Breast epithelium (tissue), 4 donors: ENCODE measurements at regions not wholly inside any gene's neighbourhood (a gene's known extent, or its start where the extent isn't known, plus 50 kb on each side); places are given as distances from the start of the nearest gene placed in this dataset.

Source experiments
- DNase-seq, 2 donors: peaks; one replicate each; pipeline ENCODE4 v3.0.0-alpha.2; 2019; ENCODE audit warnings: low spot score in 2 of 2
- H3K27ac ChIP-seq, 2 donors: fragments of 200-600 bp; sonication (generic) in 1 of 2; one replicate each; pipeline ENCODE4 v1.5.1; 2016 to 2019; ENCODE audit warnings: mild to moderate bottlenecking in 1 of 2
- H3K27me3 ChIP-seq, 2 donors: fragments of 200-600 bp; sonication (generic) in 1 of 2; one replicate each; pipeline versions ENCODE4 v1.5.1 to v1.6.0; 2017 to 2019; ENCODE audit warnings: control low read depth in 1 of 2, mild to moderate bottlenecking in 1 of 2
- H3K36me3 ChIP-seq: fragments of 200-600 bp; one replicate; pipeline ENCODE4 v1.5.1; 2019
- H3K4me1 ChIP-seq, 2 donors: fragments of 200-600 bp; sonication (generic); one replicate each; pipeline ENCODE4 v1.5.1; 2016 to 2019; ENCODE audit warnings: control low read depth in 1 of 2
- H3K4me3 ChIP-seq, 3 donors: fragments of 200-600 bp; sonication (generic); 1 replicate in 2 of 3; 2 replicates in 1 of 3; pipeline ENCODE4 v1.5.1; 2016 to 2019; ENCODE audit warnings: mild to moderate bottlenecking in 3 of 3, moderate library complexity in 2 of 3
- H3K9me3 ChIP-seq, 2 donors: fragments of 200-600 bp; sonication (generic) in 1 of 2; one replicate each; pipeline ENCODE4 v1.5.1; 2016 to 2019; ENCODE audit warnings: control low read depth in 1 of 2
- CTCF ChIP-seq, 3 donors: fragments of 450-650 bp; IDR thresholded peaks; one replicate each; pipeline ENCODE4 v1.5.1; 2016 to 2017; ENCODE audit warnings: antibody characterized with exemption in 3 of 3, mild to moderate bottlenecking in 3 of 3, moderate library complexity in 3 of 3
- POLR2A ChIP-seq: fragments of 450-650 bp; IDR thresholded peaks from one replicate; pipeline ENCODE4 v1.6.1; 2016; ENCODE audit warnings: antibody characterized with exemption, mild to moderate bottlenecking, moderate library complexity
- POLR2AphosphoS5 ChIP-seq, 3 donors: sonication (generic); formaldehyde crosslinking; IDR thresholded peaks; one replicate each; pipeline ENCODE4 v1.6.1; 2017; ENCODE audit warnings: antibody characterized with exemption in 3 of 3
- intact Hi-C: fragments of 100-400 bp; cut with DNase I; formaldehyde crosslinking; loops from one replicate; pipeline ENCODE4 v1.15.1; 2023; ENCODE audit warnings: low total_unique reads

- H3K4me1 ChIP-seq: no peaks in the 10 kb centered on the region
- no peaks in the 10 kb centered on the region for H3K36me3 ChIP-seq
- no peaks in the 10 kb centered on the region for H3K27me3 ChIP-seq
- intact Hi-C loops: no loop called here
- no peak for TF ChIP-seq POLR2AphosphoS5 (IDR thresholded peaks at IDR 0.05)
- no peak for TF ChIP-seq CTCF (IDR thresholded peaks at IDR 0.05)
- no peak for TF ChIP-seq POLR2A
- H3K9me3 ChIP-seq: no peaks in the 10 kb centered on the region
- no peak for DNase-seq
- H3K4me3 ChIP-seq: no peak overlapping the region
- H3K27ac ChIP-seq: no peak overlapping the region
Measured at GRCh38 chr5:166880456-166880855, 1411.0 kb upstream of the WWC1 start.

GRCh38 chr5:166881802-166882201 is 1409.6 kb upstream of the WWC1 start:
- intact Hi-C loops: no loop called here
- DNase-seq: no peak
- Histone ChIP-seq H3K36me3 (no peaks in the 10 kb centered on the region), H3K4me1 (no peaks in the 10 kb centered on the region), H3K27ac (no peak overlapping the region), H3K27me3 (no peaks in the 10 kb centered on the region), H3K4me3 (no peak overlapping the region), H3K9me3 (no peaks in the 10 kb centered on the region)
- no peak for TF ChIP-seq POLR2A

- DNase-seq: no peak
- Histone ChIP-seq H3K36me3 (no peaks in the 10 kb centered on the region), H3K4me3 (no peak overlapping the region), H3K4me1 (no peaks in the 10 kb centered on the region), H3K27ac (no peak overlapping the region), H3K27me3 (no peaks in the 10 kb centered on the region), H3K9me3 (no peaks in the 10 kb centered on the region)
- intact Hi-C loops: no loop called here
- TF ChIP-seq POLR2A: no peak
- no peak for TF ChIP-seq POLR2AphosphoS5 (IDR thresholded peaks at IDR 0.05)
- no peak for TF ChIP-seq CTCF (IDR thresholded peaks at IDR 0.05)
Measured at GRCh38 chr5:166883016-166883415, 1408.4 kb upstream of the WWC1 start.

GRCh38 chr5:166898166-166898565 is 1393.3 kb upstream of the WWC1 start:
- Histone ChIP-seq H3K27me3 (no peaks in the 10 kb centered on the region), H3K4me1 (no peaks in the 10 kb centered on the region), H3K4me3 (no peak overlapping the region), H3K9me3 (no peaks in the 10 kb centered on the region), H3K27ac (no peak overlapping the region), H3K36me3 (no peaks in the 10 kb centered on the region)
- no peak for TF ChIP-seq CTCF (IDR thresholded peaks at IDR 0.05)
- TF ChIP-seq POLR2AphosphoS5 (IDR thresholded peaks at IDR 0.05): no peak
- no peak for TF ChIP-seq POLR2A
- DNase-seq: no peak
- intact Hi-C loops: no loop called here

GRCh38 chr5:166899343-166899742 is 1392.1 kb upstream of the WWC1 start:
- Histone ChIP-seq H3K27ac (no peak overlapping the region), H3K36me3 (no peaks in the 10 kb centered on the region), H3K27me3 (no peaks in the 10 kb centered on the region), H3K9me3 (no peaks in the 10 kb centered on the region), H3K4me3 (no peak overlapping the region), H3K4me1 (no peaks in the 10 kb centered on the region)
- DNase-seq: no peak
- TF ChIP-seq POLR2A (no peak), CTCF (IDR thresholded peaks at IDR 0.05) (no peak), POLR2AphosphoS5 (IDR thresholded peaks at IDR 0.05) (no peak)
- intact Hi-C loops: no loop called here

- no peak overlapping the region for H3K27ac ChIP-seq
- no peaks in the 10 kb centered on the region for H3K4me1 ChIP-seq
Measured at GRCh38 chr5:166904571-166904970, 1386.9 kb upstream of the WWC1 start.

More at GRCh38 chr5:166904571-166904970, 1386.9 kb upstream of the WWC1 start:
- Histone ChIP-seq H3K4me3 (no peak overlapping the region), H3K36me3 (no peaks in the 10 kb centered on the region), H3K9me3 (no peaks in the 10 kb centered on the region), H3K27me3 (no peaks in the 10 kb centered on the region)
- intact Hi-C loops: no loop called here
- TF ChIP-seq POLR2AphosphoS5 (IDR thresholded peaks at IDR 0.05): no peak
- TF ChIP-seq CTCF (IDR thresholded peaks at IDR 0.05): no peak
- TF ChIP-seq POLR2A: no peak
- no peak for DNase-seq
